ENCODE measurements at regions not wholly inside any gene's neighbourhood (a gene's known extent, or its start where the extent isn't known, plus 50 kb on each side); places are given as distances from the start of the nearest gene placed in this dataset.
"Not testable (repeated sequence)": the region's sequence is repeated elsewhere in the genome, so short reads cannot be mapped to it uniquely, and the experiment has no call there.

DNA sequence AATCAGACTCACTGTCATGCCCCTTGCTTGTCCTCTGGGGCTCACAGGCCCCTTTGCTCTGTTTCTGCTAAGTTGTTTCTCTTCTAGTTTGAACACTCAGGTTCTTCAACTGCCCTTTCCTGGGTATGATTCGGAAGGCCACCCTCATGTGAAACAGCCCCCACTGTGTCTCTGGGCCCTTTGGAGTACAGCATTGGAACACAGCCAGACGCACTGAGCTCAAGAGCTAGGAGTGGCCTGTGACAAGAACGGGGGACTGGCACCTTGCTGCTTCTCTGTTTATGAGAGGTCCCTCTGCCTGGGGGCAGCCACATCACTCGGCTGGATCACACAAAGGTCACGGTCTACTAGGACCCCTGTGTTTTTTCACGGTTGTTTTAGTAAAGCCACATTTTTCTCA lies 114.4 kb upstream of the ZC3H12A start:
- TF ChIP-seq, protein P1, sequence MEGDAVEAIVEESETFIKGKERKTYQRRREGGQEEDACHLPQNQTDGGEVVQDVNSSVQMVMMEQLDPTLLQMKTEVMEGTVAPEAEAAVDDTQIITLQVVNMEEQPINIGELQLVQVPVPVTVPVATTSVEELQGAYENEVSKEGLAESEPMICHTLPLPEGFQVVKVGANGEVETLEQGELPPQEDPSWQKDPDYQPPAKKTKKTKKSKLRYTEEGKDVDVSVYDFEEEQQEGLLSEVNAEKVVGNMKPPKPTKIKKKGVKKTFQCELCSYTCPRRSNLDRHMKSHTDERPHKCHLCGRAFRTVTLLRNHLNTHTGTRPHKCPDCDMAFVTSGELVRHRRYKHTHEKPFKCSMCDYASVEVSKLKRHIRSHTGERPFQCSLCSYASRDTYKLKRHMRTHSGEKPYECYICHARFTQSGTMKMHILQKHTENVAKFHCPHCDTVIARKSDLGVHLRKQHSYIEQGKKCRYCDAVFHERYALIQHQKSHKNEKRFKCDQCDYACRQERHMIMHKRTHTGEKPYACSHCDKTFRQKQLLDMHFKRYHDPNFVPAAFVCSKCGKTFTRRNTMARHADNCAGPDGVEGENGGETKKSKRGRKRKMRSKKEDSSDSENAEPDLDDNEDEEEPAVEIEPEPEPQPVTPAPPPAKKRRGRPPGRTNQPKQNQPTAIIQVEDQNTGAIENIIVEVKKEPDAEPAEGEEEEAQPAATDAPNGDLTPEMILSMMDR (IDR thresholded peaks at IDR 0.05; ENCODE audit: insufficient read depth, low read length, missing control alignments) = no peak
- ChIA-PET POLR2A (no interaction called here), CTCF (no interaction called here)
- no peak for DNase-seq (ENCODE audit: low read depth, low spot score)
- no peak overlapping the region for H3K4me3 ChIP-seq (ENCODE audit: low read depth, low read length)

DNA sequence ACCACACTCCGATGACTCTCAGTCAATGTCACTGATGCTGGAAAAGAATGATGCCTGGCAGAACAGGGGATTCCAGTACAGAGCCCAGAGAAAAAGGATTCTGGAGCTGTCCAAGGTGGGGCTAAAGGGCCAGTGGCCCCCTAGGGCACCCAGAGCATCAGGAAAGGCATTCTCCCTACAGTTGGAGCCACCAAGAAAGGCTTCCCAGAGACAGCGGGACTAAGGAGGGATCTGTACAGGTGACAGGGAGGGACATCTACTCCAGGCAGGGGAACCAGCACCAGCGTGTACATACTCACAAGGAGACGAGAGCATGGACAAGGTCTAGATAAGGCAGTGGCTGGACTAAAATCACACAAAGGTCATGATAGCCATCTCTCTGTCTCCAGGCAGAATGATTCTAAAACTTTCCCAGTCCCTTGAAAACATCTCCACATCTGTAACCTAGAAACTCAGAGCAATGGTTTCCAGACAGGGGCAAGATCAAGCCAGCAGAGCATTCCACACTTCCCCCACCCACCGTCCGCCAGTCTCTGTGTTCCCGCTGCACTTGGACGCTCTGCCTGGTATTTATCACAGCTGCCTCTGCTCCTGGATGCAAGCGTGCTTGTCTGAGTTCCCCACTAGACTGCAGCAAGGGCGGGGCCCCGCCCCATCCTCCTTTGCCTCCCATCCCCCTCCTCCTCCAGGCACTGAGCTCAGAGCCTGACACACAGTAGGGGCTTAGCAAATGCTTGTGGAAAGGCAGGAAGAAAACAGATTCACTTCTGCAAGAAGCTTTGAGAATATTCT lies 111.6 kb upstream of the ZC3H12A start:
- DNase-seq (ENCODE audit: low read depth, low spot score) = no peak
- no peak overlapping the region for H3K4me3 ChIP-seq (ENCODE audit: low read depth, low read length)
- ChIA-PET CTCF (no interaction called here), POLR2A (no interaction called here)
- TF ChIP-seq, protein P1 (IDR thresholded peaks at IDR 0.05; ENCODE audit: insufficient read depth, low read length, missing control alignments) = no peak

DNA sequence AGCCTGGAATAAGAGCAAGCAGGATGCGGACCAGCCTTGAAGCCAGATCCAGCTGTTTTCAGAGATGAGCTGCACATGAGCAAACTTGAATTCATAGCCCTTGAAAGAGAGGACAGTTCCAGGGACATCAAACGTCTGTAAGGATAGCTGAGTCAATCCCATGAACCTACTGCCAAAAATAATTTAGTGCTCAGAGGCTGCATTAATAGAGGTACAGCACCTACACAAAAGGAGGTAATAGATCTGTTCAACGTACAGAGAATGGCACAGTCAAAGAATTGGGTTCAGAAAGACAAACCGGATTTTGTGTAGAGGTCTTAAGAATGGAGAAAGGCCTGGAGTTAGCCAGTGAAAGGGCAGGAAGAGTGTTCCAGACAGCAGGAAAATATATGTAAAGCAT lies 110.8 kb upstream of the ZC3H12A start:
- ChIA-PET CTCF (no interaction called here), POLR2A (no interaction called here)
- no peak overlapping the region for H3K4me3 ChIP-seq (ENCODE audit: low read depth, low read length)
- TF ChIP-seq, protein P1 (IDR thresholded peaks at IDR 0.05; ENCODE audit: insufficient read depth, low read length, missing control alignments) = no peak
- no peak for DNase-seq (ENCODE audit: low read depth, low spot score)

DNA sequence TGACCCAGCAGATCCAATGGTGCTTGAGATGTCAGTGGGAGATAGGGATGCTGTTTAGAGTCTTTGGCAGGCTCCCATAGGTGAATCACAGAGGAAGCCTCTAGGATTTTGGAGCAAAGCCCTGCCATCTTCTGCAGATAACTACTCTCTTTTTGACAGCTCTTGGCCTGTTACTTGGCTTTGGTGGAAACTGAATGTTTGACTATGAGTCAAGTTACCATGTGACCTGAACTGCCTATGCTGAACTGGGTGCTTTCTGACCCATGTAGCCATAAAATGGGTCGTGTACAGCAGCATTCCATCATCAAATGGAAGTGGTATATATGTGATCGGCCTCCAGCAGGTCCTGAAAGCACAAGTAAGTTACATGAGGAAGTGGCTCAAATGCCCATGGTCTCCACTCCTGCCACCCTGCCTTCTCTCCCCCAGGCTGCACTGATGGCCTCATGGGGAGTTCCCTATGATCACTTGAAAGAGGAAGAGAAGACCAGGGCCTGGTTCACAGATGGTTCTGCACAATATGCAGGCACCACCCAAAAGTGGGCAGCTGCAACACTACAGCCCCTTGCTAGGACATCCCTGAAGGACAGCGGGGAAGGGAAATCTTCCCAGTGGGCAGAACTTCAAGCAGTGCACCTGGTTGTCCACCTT lies 105.6 kb upstream of the ZC3H12A start:
- H3K4me3 ChIP-seq (ENCODE audit: low read depth, low read length); POLR2A ChIA-PET; DNase-seq (ENCODE audit: low read depth, low spot score); CTCF ChIA-PET: not testable (repeated sequence)

DNA sequence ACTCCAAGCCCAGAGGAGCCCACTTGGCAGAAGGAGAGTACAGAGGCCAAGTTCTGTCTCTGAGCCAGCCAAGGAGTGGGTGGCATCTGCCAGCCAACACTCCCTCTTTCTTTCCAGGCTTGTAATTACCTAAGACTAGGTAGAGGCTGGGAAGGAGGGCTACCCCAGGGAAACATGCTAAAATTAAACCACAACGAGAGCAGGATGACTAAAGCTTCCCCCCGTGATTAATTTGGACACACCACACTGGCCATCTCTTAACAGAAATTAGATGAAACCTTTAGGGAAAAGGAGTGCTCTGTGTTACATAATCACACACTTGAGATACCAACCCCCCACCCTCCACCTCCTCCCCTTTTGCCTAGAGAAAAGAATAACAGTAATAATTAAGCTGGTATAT lies 102.1 kb upstream of the ZC3H12A start:
- ChIA-PET CTCF (no interaction called here), POLR2A (no interaction called here)
- no peak overlapping the region for H3K4me3 ChIP-seq (ENCODE audit: low read depth, low read length)
- DNase-seq (ENCODE audit: low read depth, low spot score) = no peak
- TF ChIP-seq, protein P1 (IDR thresholded peaks at IDR 0.05; ENCODE audit: insufficient read depth, low read length, missing control alignments) = no peak

DNA sequence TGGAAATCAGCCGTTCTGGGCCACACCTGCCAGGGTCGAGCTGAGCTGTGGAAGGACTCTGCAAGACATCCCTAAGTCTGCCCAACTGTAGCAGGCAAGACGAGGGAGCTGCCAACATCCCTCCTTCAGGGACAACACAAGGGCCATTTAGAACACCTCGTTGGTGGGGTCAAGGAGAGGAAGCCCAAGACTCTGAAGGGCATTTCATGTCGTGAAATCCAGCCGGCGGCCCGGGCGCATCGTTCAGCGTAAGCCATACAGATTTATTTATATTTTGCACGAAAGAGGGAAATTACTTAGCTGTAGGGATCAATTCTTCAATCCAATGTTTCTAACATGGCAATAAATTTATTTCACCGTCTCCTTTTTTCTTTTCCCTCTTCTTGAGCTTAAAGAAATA lies 101.7 kb upstream of the ZC3H12A start:
- TF ChIP-seq, protein P1 (IDR thresholded peaks at IDR 0.05; ENCODE audit: insufficient read depth, low read length, missing control alignments) = no peak
- ChIA-PET CTCF (no interaction called here), POLR2A (no interaction called here)
- no peak overlapping the region for H3K4me3 ChIP-seq (ENCODE audit: low read depth, low read length)
- no peak for DNase-seq (ENCODE audit: low read depth, low spot score)

DNA sequence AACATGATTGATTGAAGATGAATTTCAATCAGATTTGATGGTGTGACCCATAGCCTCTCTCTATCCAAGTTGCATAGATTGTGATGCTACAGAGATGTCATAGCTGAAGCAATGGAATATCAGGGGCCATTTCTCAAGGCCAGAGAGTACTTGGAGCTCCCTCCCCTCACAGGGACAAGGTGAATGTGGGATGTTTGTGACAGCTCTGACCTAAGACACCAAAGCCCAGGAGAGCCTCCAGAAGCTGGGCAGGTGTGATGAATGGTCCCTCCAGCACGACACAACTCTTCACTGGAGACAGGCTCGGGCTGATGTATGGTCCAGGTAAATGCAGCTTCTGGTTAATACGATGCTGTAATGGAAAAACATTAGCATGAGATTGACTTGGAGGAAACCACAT lies 101.0 kb upstream of the ZC3H12A start:
- TF ChIP-seq, protein P1 (IDR thresholded peaks at IDR 0.05; ENCODE audit: insufficient read depth, low read length, missing control alignments) = no peak
- H3K4me3 ChIP-seq (ENCODE audit: low read depth, low read length) = no peak overlapping the region
- ChIA-PET CTCF (no interaction called here), POLR2A (no interaction called here)
- DNase-seq (ENCODE audit: low read depth, low spot score) = no peak

DNA sequence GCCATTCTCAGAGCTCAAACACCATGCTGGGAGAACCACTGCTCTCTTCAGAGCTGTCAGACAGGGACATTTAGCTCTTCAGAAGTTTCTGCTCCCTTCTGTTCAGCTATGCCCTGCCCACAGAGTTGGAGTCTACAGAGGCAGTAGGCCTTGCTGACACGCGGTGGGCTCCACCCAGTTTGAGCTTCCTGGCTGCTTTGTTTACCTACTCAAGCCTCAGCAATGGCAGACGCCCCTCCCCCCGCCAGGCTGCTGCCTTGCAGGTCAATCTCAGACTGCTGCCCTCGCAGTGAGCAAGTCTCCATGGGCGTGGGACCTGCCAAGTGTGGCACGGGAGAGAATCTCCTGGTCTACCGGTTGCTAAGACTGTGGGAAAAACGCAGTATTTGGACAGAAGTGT lies 93.8 kb upstream of the ZC3H12A start:
- DNase-seq (ENCODE audit: low read depth, low spot score); H3K4me3 ChIP-seq (ENCODE audit: low read depth, low read length); CTCF ChIA-PET; POLR2A ChIA-PET: not testable (repeated sequence)
